Fibroblast of mammary gland (primary cell): ENCODE measurements at regions not wholly inside any gene's neighbourhood (a gene's known extent, or its start where the extent isn't known, plus 50 kb on each side); places are given as distances from the start of the nearest gene placed in this dataset.
A peak's percentile ranks its signal among the peaks of the same experiment; 100 is the strongest.

ENCODE experiments used
- DNase-seq: peaks from one replicate; pipeline ENCODE4 v3.0.0-alpha.2; 2010; ENCODE audit warnings: low read depth
- H3K4me3 ChIP-seq: 2 replicates; pipeline ENCODE4 v1.5.1; 2011; ENCODE audit warnings: low read depth, mild to moderate bottlenecking, low read length, moderate library complexity; ENCODE audit not compliant: control insufficient read depth
- CTCF ChIP-seq: conservative IDR thresholded peaks from 2 replicates; pipeline ENCODE4 v1.5.1; 2011; ENCODE audit warnings: low read depth, low read length, inconsistent platforms; ENCODE audit not compliant: control insufficient read depth, insufficient read depth

GRCh38 chr20:24836661-24837299 lies 112.3 kb upstream of the CST7 start:
- no peak for DNase-seq
- no peak overlapping the region for H3K4me3 ChIP-seq
- no peak for TF ChIP-seq CTCF

GRCh38 chr20:24837781-24838450 lies 111.2 kb upstream of the CST7 start:
- DNase-seq: no peak
- TF ChIP-seq CTCF: no peak
- H3K4me3 ChIP-seq: no peak overlapping the region

- no peak for TF ChIP-seq CTCF
- peak; percentile 16 for DNase-seq
- H3K4me3 ChIP-seq: no peak overlapping the region
Observed at GRCh38 chr20:24838546-24839535, 110.2 kb upstream of the CST7 start.

GRCh38 chr20:24840121-24840713 lies 108.9 kb upstream of the CST7 start:
- TF ChIP-seq CTCF: no peak
- no peak overlapping the region for H3K4me3 ChIP-seq
- DNase-seq: no peak

GRCh38 chr20:24842274-24842917 lies 106.7 kb upstream of the CST7 start:
- DNase-seq: no peak
- no peak for TF ChIP-seq CTCF
- H3K4me3 ChIP-seq: no peak overlapping the region
